OCI-LY3 (cell line): ENCODE measurements at regions not wholly inside any gene's neighbourhood (a gene's known extent, or its start where the extent isn't known, plus 50 kb on each side); places are given as distances from the start of the nearest gene placed in this dataset.

Experiments
- H2AFZ ChIP-seq: fragments of 200-600, 300-600 bp; shearing (Covaris generic); 2 replicates; pipeline ENCODE4 v1.6.0; 2014; ENCODE audit warnings: antibody characterized with exemption, low read depth, low read length
- H3K27ac ChIP-seq: fragments of 200-600, 300-600 bp; sonication (generic); 2 replicates; pipeline ENCODE4 v1.5.1; 2014; ENCODE audit warnings: mild to moderate bottlenecking, low read length, moderate library complexity, mixed read lengths
- H3K27me3 ChIP-seq: fragments of 200-600, 300-600 bp; sonication (generic); 2 replicates; pipeline ENCODE4 v1.6.1; 2014; ENCODE audit warnings: low read depth, low read length, mixed read lengths
- H3K36me3 ChIP-seq: fragments of 200-600, 300-600 bp; sonication (generic); replicated peaks from 2 replicates; pipeline ENCODE3; 2014; ENCODE audit warnings: low read depth, low read length, mixed read lengths
- H3K4me1 ChIP-seq: fragments of 300-600, 200-600 bp; sonication (generic); 2 replicates; pipeline ENCODE4 v1.6.1; 2014; ENCODE audit warnings: low read length, mixed read lengths
- H3K4me2 ChIP-seq: fragments of 200-600, 300-600 bp; sonication (generic); 2 replicates; pipeline ENCODE4 v1.6.1; 2014; ENCODE audit warnings: low read length, mixed read lengths
- H3K4me3 ChIP-seq: fragments of 300-600, 200-600 bp; sonication (generic); 2 replicates; pipeline ENCODE4 v1.5.1; 2014; ENCODE audit warnings: antibody characterized with exemption, mild to moderate bottlenecking, low read length, moderate library complexity
- H3K79me2 ChIP-seq: fragments of 300-600, 200-600 bp; shearing (Covaris generic); 2 replicates; pipeline ENCODE4 v1.6.1; 2014; ENCODE audit warnings: mild to moderate bottlenecking, low read length, mixed read lengths
- H3K9ac ChIP-seq: fragments of 300-600, 200-600 bp; shearing (Covaris generic); 2 replicates; pipeline ENCODE4 v1.6.0; 2014; ENCODE audit warnings: mild to moderate bottlenecking, low read length, moderate library complexity
- H3K9me3 ChIP-seq: fragments of 200-600, 300-600 bp; shearing (Covaris generic); 2 replicates; pipeline ENCODE4 v1.6.1; 2014; ENCODE audit warnings: low read length, mixed read lengths; ENCODE audit not compliant: insufficient read depth
- H4K20me1 ChIP-seq: fragments of 200-600, 300-600 bp; sonication (generic); 2 replicates; pipeline ENCODE4 v1.6.1; 2016; ENCODE audit warnings: low read length, mixed read lengths; ENCODE audit not compliant: insufficient read depth
- EZH2phosphoT487 ChIP-seq: fragments of 200-600 bp; shearing (Covaris generic); IDR thresholded peaks from 2 replicates; pipeline ENCODE4 v1.6.1; 2018; ENCODE audit warnings: antibody characterized with exemption, mixed run types, low read depth
- TF ChIP-seq, protein P1 (sequence below): fragments of 200-600, 300-600 bp; sonication (generic); IDR thresholded peaks from 2 replicates; pipeline ENCODE4 v1.5.1; 2014; ENCODE audit warnings: antibody characterized with exemption, low read length, low read depth

DNA sequence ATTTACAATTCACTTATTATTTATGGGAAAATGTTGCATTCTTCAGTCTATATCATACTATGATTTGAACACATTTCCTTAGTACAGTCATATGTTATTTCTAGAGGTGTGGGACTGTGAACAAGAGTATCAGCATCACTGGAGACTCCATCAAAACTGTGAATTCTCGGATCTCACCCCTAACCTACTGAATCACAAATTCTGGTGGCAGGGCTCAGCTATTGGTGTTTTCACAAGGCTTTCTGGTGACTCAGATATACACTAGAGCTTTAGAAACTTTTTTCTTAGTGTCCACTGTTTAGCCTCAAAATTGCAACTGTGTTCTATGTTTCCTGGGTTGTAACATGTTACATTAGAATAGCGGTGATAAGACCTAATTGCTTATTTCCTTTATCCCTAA lies 352.9 kb upstream of the DDI1 start:
- Histone ChIP-seq H3K79me2 (no peaks in the 10 kb centered on the region), H4K20me1 (no peaks in the 10 kb centered on the region), H3K4me1 (peaks cover 9% of the 10 kb centered on the region), H3K4me2 (no peak overlapping the region), H3K27me3 (peaks cover 3% of the 10 kb centered on the region), H2AFZ (no peak overlapping the region), H3K9ac (no peak overlapping the region), H3K4me3 (no peak overlapping the region), H3K27ac (no peak overlapping the region), H3K36me3 (no peaks in the 10 kb centered on the region), H3K9me3 (no peaks in the 10 kb centered on the region)
- TF ChIP-seq, protein P1, sequence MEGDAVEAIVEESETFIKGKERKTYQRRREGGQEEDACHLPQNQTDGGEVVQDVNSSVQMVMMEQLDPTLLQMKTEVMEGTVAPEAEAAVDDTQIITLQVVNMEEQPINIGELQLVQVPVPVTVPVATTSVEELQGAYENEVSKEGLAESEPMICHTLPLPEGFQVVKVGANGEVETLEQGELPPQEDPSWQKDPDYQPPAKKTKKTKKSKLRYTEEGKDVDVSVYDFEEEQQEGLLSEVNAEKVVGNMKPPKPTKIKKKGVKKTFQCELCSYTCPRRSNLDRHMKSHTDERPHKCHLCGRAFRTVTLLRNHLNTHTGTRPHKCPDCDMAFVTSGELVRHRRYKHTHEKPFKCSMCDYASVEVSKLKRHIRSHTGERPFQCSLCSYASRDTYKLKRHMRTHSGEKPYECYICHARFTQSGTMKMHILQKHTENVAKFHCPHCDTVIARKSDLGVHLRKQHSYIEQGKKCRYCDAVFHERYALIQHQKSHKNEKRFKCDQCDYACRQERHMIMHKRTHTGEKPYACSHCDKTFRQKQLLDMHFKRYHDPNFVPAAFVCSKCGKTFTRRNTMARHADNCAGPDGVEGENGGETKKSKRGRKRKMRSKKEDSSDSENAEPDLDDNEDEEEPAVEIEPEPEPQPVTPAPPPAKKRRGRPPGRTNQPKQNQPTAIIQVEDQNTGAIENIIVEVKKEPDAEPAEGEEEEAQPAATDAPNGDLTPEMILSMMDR: no peak
- TF ChIP-seq EZH2phosphoT487: no peak

DNA sequence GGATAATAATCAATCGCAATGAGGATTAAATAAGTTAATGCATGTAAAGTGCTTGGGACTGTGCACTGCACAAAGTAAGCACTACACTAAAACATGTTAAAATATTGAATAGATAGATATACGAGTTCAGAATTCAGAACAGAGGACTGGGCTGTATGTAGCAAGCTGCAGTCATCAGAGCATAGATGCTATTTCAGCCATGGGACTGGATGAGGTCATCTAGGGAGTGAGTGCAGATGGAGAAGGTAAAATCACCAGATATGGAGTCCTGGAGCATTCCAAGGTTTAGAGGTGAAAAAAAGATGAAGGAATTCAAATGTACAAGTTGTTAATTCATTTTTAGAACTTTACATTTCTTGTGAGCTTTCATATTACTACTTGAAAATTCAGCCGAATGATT lies 347.5 kb upstream of the DDI1 start:
- H3K4me3 ChIP-seq: no peak overlapping the region
- H3K36me3 ChIP-seq: no peaks in the 10 kb centered on the region
- H3K9ac ChIP-seq: no peak overlapping the region
- H3K9me3 ChIP-seq: no peaks in the 10 kb centered on the region
- TF ChIP-seq EZH2phosphoT487: no peak
- TF ChIP-seq, protein P1: no peak
- no peaks in the 10 kb centered on the region for H3K4me1 ChIP-seq
- no peaks in the 10 kb centered on the region for H3K27me3 ChIP-seq
- no peak overlapping the region for H2AFZ ChIP-seq
- no peak overlapping the region for H3K27ac ChIP-seq
- H3K79me2 ChIP-seq: no peaks in the 10 kb centered on the region
- no peaks in the 10 kb centered on the region for H4K20me1 ChIP-seq
- H3K4me2 ChIP-seq: no peak overlapping the region

DNA sequence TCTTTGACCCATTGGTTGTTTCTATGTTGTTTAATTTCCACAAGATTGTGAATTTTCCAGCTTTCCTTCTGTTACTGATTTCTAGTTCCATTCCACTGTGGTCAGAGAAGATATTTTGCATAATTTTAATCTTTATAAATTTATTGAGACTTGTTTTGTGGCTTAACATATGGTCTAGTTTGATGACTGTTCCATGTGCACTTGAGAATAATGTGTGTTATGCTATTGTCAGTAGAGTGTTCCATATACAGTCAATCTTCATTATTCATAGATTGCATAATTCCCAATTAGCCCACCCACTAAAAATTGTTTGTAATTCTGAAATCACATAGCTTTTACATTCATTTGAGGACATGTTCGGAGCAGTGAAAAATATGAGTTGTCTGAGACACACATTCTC lies 346.1 kb upstream of the DDI1 start:
- Histone ChIP-seq H3K9me3 (no peaks in the 10 kb centered on the region), H3K4me1 (no peaks in the 10 kb centered on the region), H3K4me2 (no peak overlapping the region), H3K9ac (no peak overlapping the region), H2AFZ (no peak overlapping the region), H3K27me3 (no peaks in the 10 kb centered on the region), H3K27ac (no peak overlapping the region), H3K4me3 (no peak overlapping the region), H4K20me1 (no peaks in the 10 kb centered on the region), H3K36me3 (no peaks in the 10 kb centered on the region), H3K79me2 (no peaks in the 10 kb centered on the region)
- TF ChIP-seq EZH2phosphoT487: no peak
- TF ChIP-seq, protein P1: no peak

DNA sequence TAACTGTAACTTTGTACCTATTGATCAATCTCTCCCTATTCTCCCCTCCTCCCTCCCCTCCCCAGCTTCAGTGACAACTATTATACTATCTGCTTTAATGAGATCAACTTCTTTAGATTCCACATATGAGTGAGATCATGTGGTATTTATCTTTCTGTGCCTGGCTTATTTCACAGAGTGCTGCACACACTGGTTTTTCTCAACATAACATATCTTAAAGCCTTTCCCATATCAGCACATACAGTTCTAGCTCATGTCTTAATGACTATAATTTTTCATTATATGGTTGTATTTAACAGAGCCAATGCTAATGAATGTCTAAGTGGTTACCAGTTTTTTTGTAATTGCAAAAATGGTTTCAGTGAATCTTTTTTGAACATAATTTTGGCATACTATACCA lies 340.3 kb upstream of the DDI1 start:
- Histone ChIP-seq H3K9me3 (no peaks in the 10 kb centered on the region), H3K36me3 (no peaks in the 10 kb centered on the region), H2AFZ (no peak overlapping the region), H3K4me3 (no peak overlapping the region), H3K4me2 (no peak overlapping the region), H3K27me3 (no peaks in the 10 kb centered on the region), H3K4me1 (no peaks in the 10 kb centered on the region), H3K9ac (no peak overlapping the region), H3K79me2 (no peaks in the 10 kb centered on the region), H3K27ac (no peak overlapping the region), H4K20me1 (no peaks in the 10 kb centered on the region)
- TF ChIP-seq, protein P1: no peak
- TF ChIP-seq EZH2phosphoT487: no peak
